SK-N-SH treated with all-trans-retinoic acid at 6 μM for 48 hours (cell line): ENCODE measurements at regions not wholly inside any gene's neighbourhood (a gene's known extent, or its start where the extent isn't known, plus 50 kb on each side); places are given as distances from the start of the nearest gene placed in this dataset.

ENCODE experiments used
- CREB5 ChIP-seq: fragments of 250-450 bp; sonication (Bioruptor Pico); IDR thresholded peaks from 2 replicates; pipeline ENCODE4 v1.5.1; 2020; ENCODE audit warnings: low read depth, mild to moderate bottlenecking, moderate library complexity
- ISL1 ChIP-seq: fragments of 250-450 bp; sonication (Bioruptor Pico); IDR thresholded peaks from 2 replicates; pipeline ENCODE4 v2.1.2; 2022; ENCODE audit warnings: mild to moderate bottlenecking, moderate library complexity
- PPARA ChIP-seq: fragments of 250-450 bp; sonication (Bioruptor Pico); IDR thresholded peaks from 2 replicates; pipeline ENCODE4 v1.5.0; 2020; ENCODE audit warnings: mild to moderate bottlenecking, borderline replicate concordance
- ZNF8 ChIP-seq: fragments of 450-650 bp; formaldehyde crosslinking; IDR thresholded peaks from 2 replicates; pipeline ENCODE4 v1.5.0; 2020; ENCODE audit warnings: mild to moderate bottlenecking, moderate library complexity

- TF ChIP-seq PPARA (CRISPR knock-in tag) (no peak), ZNF8 (CRISPR knock-in tag) (no peak), ISL1 (no peak), CREB5 (CRISPR knock-in tag) (no peak)
These were observed 115.3 kb upstream of the SPIN1 start for GRCh38 chr9:88272986-88273385.
